ENCODE measurements at regions not wholly inside any gene's neighbourhood (a gene's known extent, or its start where the extent isn't known, plus 50 kb on each side); places are given as distances from the start of the nearest gene placed in this dataset.

DNA sequence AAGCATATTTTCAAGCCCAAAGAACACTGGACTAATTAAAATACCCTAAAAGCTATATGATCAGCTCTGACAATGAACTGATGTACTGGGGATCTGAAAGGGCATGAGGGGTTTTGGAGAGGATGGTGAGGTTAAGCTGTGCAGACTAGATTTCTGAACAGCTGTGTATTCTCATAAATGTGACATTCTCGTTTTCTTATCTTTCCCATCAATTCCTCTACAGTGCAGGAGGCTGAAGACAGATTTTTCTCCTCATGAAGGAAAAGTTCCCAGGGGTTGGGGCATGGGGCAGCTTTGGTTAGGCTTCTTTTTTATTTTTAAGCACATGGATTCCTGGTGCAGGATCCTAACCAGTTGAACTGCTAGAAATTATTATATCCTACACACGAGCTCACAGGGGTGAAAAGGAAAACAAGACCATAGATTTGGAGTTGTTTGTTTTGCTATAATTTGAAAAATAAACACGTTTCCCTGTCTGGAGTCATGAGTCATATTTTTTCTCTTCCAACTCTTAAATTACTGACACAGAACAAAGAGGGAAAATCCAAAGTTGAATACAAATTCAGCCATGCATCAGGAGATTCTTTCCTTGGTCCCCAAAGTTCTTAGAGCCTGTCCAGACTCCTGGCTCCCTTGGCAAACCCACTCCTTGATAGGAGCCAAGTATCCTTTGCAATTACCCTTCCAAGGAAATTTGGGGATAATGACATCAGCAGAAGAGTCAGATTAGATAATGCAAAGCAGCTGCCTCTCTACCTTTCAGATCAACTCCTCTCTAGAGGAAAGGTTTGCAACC is 147.7 kb upstream of the NPVF start:
- ChIA-PET POLR2A (no interaction called here), CTCF (interaction anchor here (1.1 to 1.8 kb wide), 2 partner anchors 14 to 116 kb away, joined by 3 to 4 read pairs; no protein-coding TSS in a partner anchor)
- DNase-seq (ENCODE audit: low read depth, low spot score) = no peak
- H3K27me3 ChIP-seq (ENCODE audit: control insufficient read depth, insufficient read depth, low read length) = no peaks in the 10 kb centered on the region
- TF ChIP-seq, protein P1, sequence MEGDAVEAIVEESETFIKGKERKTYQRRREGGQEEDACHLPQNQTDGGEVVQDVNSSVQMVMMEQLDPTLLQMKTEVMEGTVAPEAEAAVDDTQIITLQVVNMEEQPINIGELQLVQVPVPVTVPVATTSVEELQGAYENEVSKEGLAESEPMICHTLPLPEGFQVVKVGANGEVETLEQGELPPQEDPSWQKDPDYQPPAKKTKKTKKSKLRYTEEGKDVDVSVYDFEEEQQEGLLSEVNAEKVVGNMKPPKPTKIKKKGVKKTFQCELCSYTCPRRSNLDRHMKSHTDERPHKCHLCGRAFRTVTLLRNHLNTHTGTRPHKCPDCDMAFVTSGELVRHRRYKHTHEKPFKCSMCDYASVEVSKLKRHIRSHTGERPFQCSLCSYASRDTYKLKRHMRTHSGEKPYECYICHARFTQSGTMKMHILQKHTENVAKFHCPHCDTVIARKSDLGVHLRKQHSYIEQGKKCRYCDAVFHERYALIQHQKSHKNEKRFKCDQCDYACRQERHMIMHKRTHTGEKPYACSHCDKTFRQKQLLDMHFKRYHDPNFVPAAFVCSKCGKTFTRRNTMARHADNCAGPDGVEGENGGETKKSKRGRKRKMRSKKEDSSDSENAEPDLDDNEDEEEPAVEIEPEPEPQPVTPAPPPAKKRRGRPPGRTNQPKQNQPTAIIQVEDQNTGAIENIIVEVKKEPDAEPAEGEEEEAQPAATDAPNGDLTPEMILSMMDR (IDR thresholded peaks at IDR 0.05; ENCODE audit: low read depth, low read length) = no peak
- H3K27ac ChIP-seq (ENCODE audit: low read depth, low read length) = no peak overlapping the region
- no peaks in the 10 kb centered on the region for H3K9me3 ChIP-seq (ENCODE audit: control insufficient read depth, insufficient read depth, low read length)
- no peak overlapping the region for H3K4me3 ChIP-seq (ENCODE audit: low read depth, low read length)

DNA sequence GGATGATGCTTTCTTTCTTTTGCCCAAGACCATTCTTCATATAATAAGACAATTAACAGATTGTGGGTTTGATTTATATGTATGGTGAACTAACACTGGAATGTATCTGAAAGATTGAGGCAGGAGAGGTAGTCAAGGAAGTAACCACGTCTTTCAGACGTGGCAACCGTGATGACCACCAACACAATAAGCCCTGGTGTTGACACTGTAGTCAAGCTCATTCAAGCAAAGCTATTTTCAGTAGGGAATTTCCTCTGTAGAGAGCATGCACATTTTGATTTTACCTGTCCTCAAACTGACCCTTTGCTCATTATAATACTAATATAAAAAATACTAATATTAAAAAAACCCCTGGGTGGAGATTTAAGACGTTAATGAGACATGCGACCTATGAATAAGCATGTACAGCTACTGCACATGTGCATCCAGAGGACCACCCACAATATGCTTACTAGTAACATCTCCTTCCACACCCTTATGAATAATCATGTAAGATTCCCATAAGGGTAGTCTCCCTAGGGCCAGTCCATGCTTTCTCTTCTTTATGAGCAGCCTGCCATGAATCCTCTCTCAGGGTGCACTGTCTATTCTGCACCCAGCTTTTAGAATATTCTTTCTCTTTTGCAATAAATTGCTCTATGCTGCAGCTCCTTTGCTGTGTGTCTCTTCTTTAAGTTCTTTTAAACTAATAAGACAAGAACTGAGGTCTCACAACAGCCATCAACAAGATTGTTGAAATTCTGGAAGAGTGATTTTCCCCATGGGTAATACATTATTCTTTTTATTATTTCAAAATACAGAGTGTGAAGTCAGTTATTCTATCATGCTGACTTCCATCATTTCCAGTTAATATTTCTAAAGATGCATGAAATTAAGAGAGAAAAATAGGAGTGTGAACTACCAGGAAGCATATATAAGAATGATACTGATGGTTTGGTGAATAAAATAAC is 151.3 kb upstream of the NPVF start:
- no peaks in the 10 kb centered on the region for H3K9me3 ChIP-seq (ENCODE audit: control insufficient read depth, insufficient read depth, low read length)
- H3K27me3 ChIP-seq (ENCODE audit: control insufficient read depth, insufficient read depth, low read length) = no peaks in the 10 kb centered on the region
- ChIA-PET CTCF (no interaction called here), POLR2A (no interaction called here)
- no peak for DNase-seq (ENCODE audit: low read depth, low spot score)
- H3K27ac ChIP-seq (ENCODE audit: low read depth, low read length) = no peak overlapping the region
- no peak overlapping the region for H3K4me3 ChIP-seq (ENCODE audit: low read depth, low read length)
- TF ChIP-seq, protein P1 (IDR thresholded peaks at IDR 0.05; ENCODE audit: low read depth, low read length) = no peak

- H3K27me3 ChIP-seq (ENCODE audit: control insufficient read depth, insufficient read depth, low read length) = peaks cover 2% of the 10 kb centered on the region
- H3K27ac ChIP-seq (ENCODE audit: low read depth, low read length) = no peak overlapping the region
- DNase-seq (ENCODE audit: low read depth, low spot score) = no peak
- H3K9me3 ChIP-seq (ENCODE audit: control insufficient read depth, insufficient read depth, low read length) = no peaks in the 10 kb centered on the region
- ChIA-PET CTCF (interaction anchor here (1.1 to 4.5 kb wide), 4 partner anchors 9 to 184 kb away, joined by 4 to 22 read pairs (median 4); no protein-coding TSS in a partner anchor), POLR2A (no interaction called here)
- TF ChIP-seq, protein P1 (IDR thresholded peaks at IDR 0.05; ENCODE audit: low read depth, low read length) = no peak
- no peak overlapping the region for H3K4me3 ChIP-seq (ENCODE audit: low read depth, low read length)
These were observed 153.7 kb upstream of the NPVF start for GRCh38 chr7:25381818-25382589.

DNA sequence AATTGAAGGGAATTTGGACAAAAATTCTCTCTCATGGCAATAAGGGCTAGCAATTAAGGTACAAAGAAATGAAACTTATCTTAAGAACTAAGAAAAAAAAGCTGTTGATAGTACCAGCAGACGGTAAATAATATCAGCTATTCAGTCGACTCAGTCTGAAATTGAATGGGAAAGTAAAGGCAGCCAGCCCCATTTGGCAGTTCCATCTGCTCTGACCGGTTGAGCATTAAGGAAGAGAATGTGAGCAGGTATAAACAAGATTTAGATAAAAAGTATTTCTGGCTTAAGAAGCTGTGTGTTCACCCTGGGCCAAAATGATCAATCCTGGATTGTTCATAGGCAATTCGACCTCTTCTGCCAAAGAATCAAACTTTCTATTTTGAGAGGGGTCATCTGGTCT is 154.6 kb upstream of the NPVF start:
- no peak for DNase-seq (ENCODE audit: low read depth, low spot score)
- H3K27me3 ChIP-seq (ENCODE audit: control insufficient read depth, insufficient read depth, low read length) = peaks cover 7% of the 10 kb centered on the region
- TF ChIP-seq, protein P1 (IDR thresholded peaks at IDR 0.05; ENCODE audit: low read depth, low read length) = no peak
- no peak overlapping the region for H3K4me3 ChIP-seq (ENCODE audit: low read depth, low read length)
- ChIA-PET CTCF (interaction anchor here (1.4 to 4.5 kb wide), 3 partner anchors 8 to 183 kb away, joined by 4 to 22 read pairs (median 5); no protein-coding TSS in a partner anchor), POLR2A (no interaction called here)
- no peak overlapping the region for H3K27ac ChIP-seq (ENCODE audit: low read depth, low read length)
- no peaks in the 10 kb centered on the region for H3K9me3 ChIP-seq (ENCODE audit: control insufficient read depth, insufficient read depth, low read length)

Measured in AG04450 (cell line).